ENCODE measurements at regions not wholly inside any gene's neighbourhood (a gene's known extent, or its start where the extent isn't known, plus 50 kb on each side); places are given as distances from the start of the nearest gene placed in this dataset.

GRCh38 chr22:34102633-34103032 lies 182.4 kb upstream of the LARGE1 start:
- H3K27ac ChIP-seq (ENCODE audit: low read depth, low read length): no peak overlapping the region
- no peaks in the 10 kb centered on the region for H3F3A ChIP-seq (ENCODE audit: insufficient read depth)
- H3K4me3 ChIP-seq (ENCODE audit: insufficient read depth, low read length, poor library complexity, severe bottlenecking): no peak overlapping the region
- no peak overlapping the region for H3K9ac ChIP-seq (ENCODE audit: low read length)
- H3K27me3 ChIP-seq (ENCODE audit: low read length): no peaks in the 10 kb centered on the region
- H3K4me2 ChIP-seq (ENCODE audit: low read depth, low read length, poor library complexity, severe bottlenecking): no peak overlapping the region
- TF ChIP-seq, protein P1, sequence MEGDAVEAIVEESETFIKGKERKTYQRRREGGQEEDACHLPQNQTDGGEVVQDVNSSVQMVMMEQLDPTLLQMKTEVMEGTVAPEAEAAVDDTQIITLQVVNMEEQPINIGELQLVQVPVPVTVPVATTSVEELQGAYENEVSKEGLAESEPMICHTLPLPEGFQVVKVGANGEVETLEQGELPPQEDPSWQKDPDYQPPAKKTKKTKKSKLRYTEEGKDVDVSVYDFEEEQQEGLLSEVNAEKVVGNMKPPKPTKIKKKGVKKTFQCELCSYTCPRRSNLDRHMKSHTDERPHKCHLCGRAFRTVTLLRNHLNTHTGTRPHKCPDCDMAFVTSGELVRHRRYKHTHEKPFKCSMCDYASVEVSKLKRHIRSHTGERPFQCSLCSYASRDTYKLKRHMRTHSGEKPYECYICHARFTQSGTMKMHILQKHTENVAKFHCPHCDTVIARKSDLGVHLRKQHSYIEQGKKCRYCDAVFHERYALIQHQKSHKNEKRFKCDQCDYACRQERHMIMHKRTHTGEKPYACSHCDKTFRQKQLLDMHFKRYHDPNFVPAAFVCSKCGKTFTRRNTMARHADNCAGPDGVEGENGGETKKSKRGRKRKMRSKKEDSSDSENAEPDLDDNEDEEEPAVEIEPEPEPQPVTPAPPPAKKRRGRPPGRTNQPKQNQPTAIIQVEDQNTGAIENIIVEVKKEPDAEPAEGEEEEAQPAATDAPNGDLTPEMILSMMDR (IDR thresholded peaks at IDR 0.05; ENCODE audit: insufficient read depth, low read length, poor library complexity, severe bottlenecking): no peak
- no peak for TF ChIP-seq EZH2phosphoT487 (conservative IDR thresholded peaks at IDR 0.05; ENCODE audit: low read length)
- H3K79me2 ChIP-seq (ENCODE audit: insufficient read depth, low read length): no peaks in the 10 kb centered on the region
- no peaks in the 10 kb centered on the region for H4K20me1 ChIP-seq (ENCODE audit: low read depth, low read length)
- no peaks in the 10 kb centered on the region for H3K9me2 ChIP-seq (replicated peaks; ENCODE audit: insufficient read depth, low read length)
- H3K36me3 ChIP-seq (ENCODE audit: low read length): no peaks in the 10 kb centered on the region
- H2AFZ ChIP-seq (ENCODE audit: low read depth, low read length, severe bottlenecking): no peak overlapping the region
- H3K9me3 ChIP-seq (ENCODE audit: insufficient read depth, low read length): no peaks in the 10 kb centered on the region

GRCh38 chr22:34105461-34106062 lies 185.3 kb upstream of the LARGE1 start:
- Histone ChIP-seq H3K9me3 (ENCODE audit: insufficient read depth, low read length) (no peaks in the 10 kb centered on the region), H2AFZ (ENCODE audit: low read depth, low read length, severe bottlenecking) (no peak overlapping the region), H3K79me2 (ENCODE audit: insufficient read depth, low read length) (no peaks in the 10 kb centered on the region), H3K27me3 (ENCODE audit: low read length) (no peaks in the 10 kb centered on the region), H3K27ac (ENCODE audit: low read depth, low read length) (no peak overlapping the region), H4K20me1 (ENCODE audit: low read depth, low read length) (no peaks in the 10 kb centered on the region), H3K4me2 (ENCODE audit: low read depth, low read length, poor library complexity, severe bottlenecking) (no peak overlapping the region), H3K36me3 (ENCODE audit: low read length) (no peaks in the 10 kb centered on the region), H3K9me2 (replicated peaks; ENCODE audit: insufficient read depth, low read length) (no peaks in the 10 kb centered on the region), H3K4me3 (ENCODE audit: insufficient read depth, low read length, poor library complexity, severe bottlenecking) (no peak overlapping the region), H3K9ac (ENCODE audit: low read length) (no peak overlapping the region), H3F3A (ENCODE audit: insufficient read depth) (no peaks in the 10 kb centered on the region)
- no peak for TF ChIP-seq EZH2phosphoT487 (conservative IDR thresholded peaks at IDR 0.05; ENCODE audit: low read length)
- TF ChIP-seq, protein P1 (IDR thresholded peaks at IDR 0.05; ENCODE audit: insufficient read depth, low read length, poor library complexity, severe bottlenecking): peak; percentile 51

DNA sequence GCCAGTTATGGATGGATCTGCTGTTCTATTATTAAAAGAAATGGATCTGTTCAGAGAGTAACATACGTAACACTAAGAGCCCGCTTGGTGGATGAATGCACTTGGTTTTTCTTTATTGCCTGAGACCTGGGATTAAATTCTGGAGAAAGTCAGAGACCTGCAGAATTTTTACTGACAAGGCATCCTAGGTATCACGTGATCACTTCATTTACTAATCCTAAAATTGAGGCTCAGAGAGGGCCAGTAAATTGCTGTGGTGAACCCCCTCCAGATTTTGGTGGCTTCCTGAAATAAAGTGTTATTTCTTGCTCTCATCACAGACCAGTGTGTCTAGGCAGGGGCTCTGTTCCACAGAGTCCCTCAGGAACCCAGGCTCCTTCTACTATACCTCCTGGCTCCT lies 187.9 kb upstream of the LARGE1 start:
- no peaks in the 10 kb centered on the region for H3K9me3 ChIP-seq (ENCODE audit: insufficient read depth, low read length)
- no peak overlapping the region for H2AFZ ChIP-seq (ENCODE audit: low read depth, low read length, severe bottlenecking)
- H3K9ac ChIP-seq (ENCODE audit: low read length): no peak overlapping the region
- no peaks in the 10 kb centered on the region for H3K27me3 ChIP-seq (ENCODE audit: low read length)
- no peaks in the 10 kb centered on the region for H3K9me2 ChIP-seq (replicated peaks; ENCODE audit: insufficient read depth, low read length)
- H3K79me2 ChIP-seq (ENCODE audit: insufficient read depth, low read length): no peaks in the 10 kb centered on the region
- H3K4me3 ChIP-seq (ENCODE audit: insufficient read depth, low read length, poor library complexity, severe bottlenecking): no peak overlapping the region
- no peaks in the 10 kb centered on the region for H4K20me1 ChIP-seq (ENCODE audit: low read depth, low read length)
- H3K4me2 ChIP-seq (ENCODE audit: low read depth, low read length, poor library complexity, severe bottlenecking): no peak overlapping the region
- TF ChIP-seq EZH2phosphoT487 (conservative IDR thresholded peaks at IDR 0.05; ENCODE audit: low read length): no peak
- TF ChIP-seq, protein P1 (IDR thresholded peaks at IDR 0.05; ENCODE audit: insufficient read depth, low read length, poor library complexity, severe bottlenecking): no peak
- no peaks in the 10 kb centered on the region for H3K36me3 ChIP-seq (ENCODE audit: low read length)
- no peak overlapping the region for H3K27ac ChIP-seq (ENCODE audit: low read depth, low read length)
- H3F3A ChIP-seq (ENCODE audit: insufficient read depth): no peaks in the 10 kb centered on the region

All from SU-DHL-6 (cell line).